H1 (cell line): ENCODE measurements at regions not wholly inside any gene's neighbourhood (a gene's known extent, or its start where the extent isn't known, plus 50 kb on each side); places are given as distances from the start of the nearest gene placed in this dataset.

Experiments used
- CBX8 ChIP-seq: fragments of 300-800, 300-1000 bp; sonication (generic); IDR thresholded peaks from 2 replicates; pipeline ENCODE4 v1.7.1; 2016; ENCODE audit warnings: low read depth, low read length, borderline replicate concordance
- EGR1 ChIP-seq: IDR thresholded peaks from 2 replicates; pipeline ENCODE4 v1.6.1; 2011; ENCODE audit warnings: low read depth, low read length, borderline replicate concordance
- EZH2 ChIP-seq: fragments of 200-600 bp; sonication (generic); IDR thresholded peaks from 2 replicates; pipeline ENCODE4 v1.7.1; 2012; ENCODE audit warnings: low read depth, mild to moderate bottlenecking, moderate library complexity, low read length, inconsistent platforms; ENCODE audit not compliant: severe bottlenecking
- MAFK ChIP-seq: IDR thresholded peaks from 2 replicates; pipeline ENCODE4 v1.6.1; 2012; ENCODE audit warnings: low read depth, mild to moderate bottlenecking, improper control_type of control experiment, low read length
- SAP30 ChIP-seq: fragments of 300-600 bp; sonication (generic); IDR thresholded peaks from 2 replicates; pipeline ENCODE4 v1.7.1; 2012; ENCODE audit warnings: low read length, moderate library complexity, mild to moderate bottlenecking, inconsistent platforms; ENCODE audit not compliant: insufficient read depth, insufficient replicate concordance
- TCF12 ChIP-seq: IDR thresholded peaks from 2 replicates; pipeline ENCODE4 v1.6.1; 2011; ENCODE audit warnings: low read depth, mild to moderate bottlenecking, low read length

DNA sequence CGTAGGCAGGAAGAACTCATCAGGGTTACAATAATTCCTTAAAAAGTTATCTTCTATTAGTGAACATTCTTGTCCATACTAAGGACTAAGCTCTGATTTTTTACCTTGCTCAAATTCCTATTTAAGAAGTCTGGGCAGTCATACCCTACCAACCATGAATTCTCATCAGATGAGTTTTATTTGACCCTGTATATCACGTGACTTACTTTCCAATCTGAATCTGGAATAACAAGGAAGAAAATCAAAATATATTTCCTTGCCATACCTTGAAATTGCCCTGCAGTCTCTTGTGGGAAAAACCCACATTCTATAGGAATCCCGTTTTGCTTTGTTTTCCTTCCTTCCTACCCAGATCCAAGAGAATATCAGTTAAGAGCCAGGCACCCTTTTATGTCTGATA is 352.7 kb downstream of the AKAIN1 start (continued):
- TF ChIP-seq EGR1 (no peak), SAP30 (no peak), CBX8 (no peak), TCF12 (no peak), MAFK (no peak), EZH2 (no peak)
